GM12891 (cell line): ENCODE measurements at regions not wholly inside any gene's neighbourhood (a gene's known extent, or its start where the extent isn't known, plus 50 kb on each side); places are given as distances from the start of the nearest gene placed in this dataset.

ENCODE experiments used
- DNase-seq: peaks from one replicate; pipeline ENCODE4 v3.0.0; 2011; ENCODE audit warnings: low spot score; ENCODE audit not compliant: insufficient read length
- FAIRE-seq: peaks from 2 replicates; lab custom pipeline; 2011; peaks lifted over from hg19 to GRCh38; lab: Jason Lieb, UNC
- PAX5 ChIP-seq: IDR thresholded peaks from 2 replicates; pipeline ENCODE4 v1.6.1; 2011; ENCODE audit warnings: low read length, moderate library complexity, mild to moderate bottlenecking; ENCODE audit not compliant: insufficient read depth, severe bottlenecking
- POLR2A ChIP-seq: IDR thresholded peaks from 2 replicates; pipeline ENCODE4 v1.6.1; 2011; ENCODE audit warnings: low read depth, low read length, control low read depth
- POLR2AphosphoS5 ChIP-seq: IDR thresholded peaks from 2 replicates; pipeline ENCODE4 v1.6.1; 2011; ENCODE audit warnings: low read depth, low read length, control low read depth
- POU2F2 ChIP-seq: IDR thresholded peaks from 2 replicates; pipeline ENCODE4 v1.6.1; 2011; ENCODE audit warnings: low read depth, mild to moderate bottlenecking, control low read depth, low read length, moderate library complexity
- SPI1 ChIP-seq: IDR thresholded peaks from 2 replicates; pipeline ENCODE4 v1.6.1; 2011; ENCODE audit warnings: low read depth, low read length, control low read depth
- TAF1 ChIP-seq: IDR thresholded peaks from 2 replicates; pipeline ENCODE4 v1.6.1; 2011; ENCODE audit warnings: low read depth, low read length, control low read depth

DNA sequence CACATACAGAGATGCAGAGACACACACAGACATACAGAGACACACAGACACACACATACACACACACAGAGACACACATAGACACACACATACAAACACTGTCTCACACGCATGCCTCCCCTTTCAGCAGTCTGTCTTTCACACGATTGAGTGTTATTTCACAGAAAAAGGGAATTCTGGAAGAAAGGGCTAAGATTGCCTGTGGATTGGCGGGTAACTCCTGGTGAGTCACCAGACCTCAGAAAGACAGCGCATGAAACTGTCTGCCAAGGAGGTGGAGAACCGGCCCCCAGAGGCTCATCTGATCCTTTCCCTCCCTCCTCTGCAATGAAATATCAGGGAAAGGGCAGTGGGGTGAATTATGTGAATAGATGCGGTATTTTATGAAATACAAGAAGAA is 127.2 kb upstream of the GSC start:
- no peak for TF ChIP-seq POLR2AphosphoS5
- no peak for TF ChIP-seq POU2F2
- TF ChIP-seq SPI1, result no peak
- TF ChIP-seq TAF1, result no peak
- TF ChIP-seq POLR2A, result no peak
- TF ChIP-seq PAX5, result no peak
- FAIRE-seq, result no peak
- no peak for DNase-seq

DNA sequence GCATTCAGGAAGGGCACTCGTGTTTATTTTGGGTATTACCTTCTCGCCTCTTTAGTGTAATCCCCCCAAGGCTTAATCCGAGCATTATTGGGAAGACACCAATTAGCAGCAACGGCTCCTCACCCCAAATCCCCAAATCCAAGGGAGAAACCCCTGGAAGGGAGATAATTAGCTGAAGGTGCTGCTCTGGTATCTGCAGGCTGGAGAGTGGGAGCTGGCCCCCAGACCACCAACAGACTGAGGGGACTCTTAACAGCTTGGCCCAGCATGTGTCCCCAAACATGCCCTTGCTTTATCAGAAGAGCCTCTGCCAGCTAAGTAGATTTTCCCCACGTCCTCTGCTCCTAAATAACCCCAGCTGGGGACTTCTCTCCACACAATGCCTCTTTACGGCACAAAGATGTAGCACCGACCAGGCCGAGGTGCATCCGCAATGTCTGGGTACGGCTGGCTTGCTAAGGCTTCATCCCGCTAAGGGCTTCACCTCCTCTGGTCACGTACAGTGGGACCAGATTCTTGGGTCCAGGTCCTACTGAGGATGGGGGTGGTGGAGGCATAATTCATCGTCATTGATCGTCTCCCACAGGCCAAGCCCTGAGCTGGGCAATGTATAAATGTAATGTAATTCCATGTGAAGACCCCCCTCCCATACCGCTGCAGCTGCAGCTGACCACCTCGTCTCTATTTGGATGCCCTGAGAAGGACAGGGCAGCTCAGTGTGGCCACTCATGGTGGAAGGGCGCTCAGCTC is 123.7 kb upstream of the GSC start:
- TF ChIP-seq POLR2A (no peak), SPI1 (no peak), POU2F2 (no peak), TAF1 (no peak)
- FAIRE-seq, result no peak
- no peak for DNase-seq

DNA sequence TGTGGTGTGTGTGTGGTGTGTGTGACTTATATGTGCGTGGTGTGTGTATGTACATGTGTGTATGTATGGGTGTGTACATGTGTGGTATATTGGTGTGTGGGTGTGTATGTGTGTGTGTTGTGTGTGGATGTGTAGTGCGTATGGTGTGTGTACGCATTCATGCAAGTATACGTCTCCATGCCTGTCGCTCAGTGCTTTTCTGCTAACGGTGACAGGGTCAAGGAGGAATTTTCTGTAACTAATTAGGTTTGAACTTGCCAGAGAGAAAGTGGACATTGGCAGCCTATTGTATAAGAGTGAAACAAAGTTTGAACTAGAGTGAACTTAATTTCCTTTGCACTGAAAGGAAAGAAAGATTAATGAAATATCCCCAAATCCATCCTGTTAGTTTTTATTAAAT is 120.9 kb upstream of the GSC start:
- FAIRE-seq (no peak), DNase-seq (no peak)
- TF ChIP-seq POLR2A (no peak), SPI1 (no peak), POU2F2 (no peak), TAF1 (no peak), PAX5 (no peak), POLR2AphosphoS5 (no peak)

DNA sequence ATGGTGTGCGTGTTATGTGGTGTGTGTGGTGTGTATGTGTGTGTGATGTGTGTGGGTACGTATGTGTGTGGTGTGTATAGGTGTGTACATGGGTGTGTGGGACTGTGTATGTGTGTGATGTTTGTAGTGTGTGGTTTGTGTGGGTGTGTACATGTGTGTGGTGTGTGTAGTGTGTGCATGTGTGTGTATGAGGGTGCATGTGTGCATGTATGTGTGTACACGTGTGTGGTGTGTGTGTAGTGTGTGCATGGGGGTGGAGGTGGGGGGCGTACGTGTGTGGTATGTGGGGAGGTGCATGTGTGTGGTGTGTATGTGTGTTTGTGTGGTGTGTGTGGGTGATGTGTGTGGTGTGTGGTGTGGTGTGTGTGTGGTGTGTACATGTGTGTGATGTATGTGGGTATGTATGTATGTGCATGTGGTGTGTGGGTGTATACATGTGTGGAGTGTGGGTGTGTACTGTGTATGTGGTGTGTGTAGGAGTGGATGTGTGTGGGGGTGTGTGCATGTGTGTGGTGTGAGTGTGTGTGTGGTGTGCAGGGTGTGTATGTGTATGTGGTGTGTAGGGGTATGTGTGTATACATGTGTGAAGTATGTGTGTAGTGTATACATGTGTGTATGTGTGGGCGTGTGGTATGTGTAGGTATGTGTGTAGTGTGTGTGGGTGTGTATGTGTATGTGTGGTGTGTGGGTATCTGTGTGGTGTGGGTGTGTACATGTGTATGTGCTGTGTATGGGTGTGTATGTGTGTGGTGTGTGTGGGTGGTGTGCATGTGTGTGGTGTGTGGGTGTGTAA is 119.8 kb upstream of the GSC start:
- no peak for DNase-seq

DNA sequence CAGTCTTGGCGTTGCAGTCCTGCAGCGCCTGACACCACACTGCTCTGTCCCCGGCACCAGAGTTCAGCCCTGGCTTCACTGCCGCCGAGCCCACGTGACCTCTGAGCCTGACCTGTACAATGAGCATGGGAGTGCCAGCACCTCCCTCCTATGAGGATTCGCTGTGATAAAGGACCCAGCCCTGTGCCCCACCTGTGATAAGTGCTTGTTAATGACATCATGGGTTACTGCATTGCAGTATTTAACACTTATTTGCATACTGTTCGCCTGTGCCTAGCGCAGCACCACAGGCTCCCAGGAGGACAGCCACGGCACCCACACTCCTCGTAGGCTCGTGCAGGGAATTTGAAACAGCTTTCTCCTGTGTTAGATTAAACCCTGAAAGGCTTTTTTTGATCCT is 118.2 kb upstream of the GSC start:
- TF ChIP-seq POLR2A (no peak), PAX5 (no peak), TAF1 (no peak), SPI1 (no peak), POLR2AphosphoS5 (no peak), POU2F2 (no peak)
- no peak for FAIRE-seq
- no peak for DNase-seq

More for the DNA sequence above, 119.8 kb upstream of the GSC start:
- peak; percentile 93 for FAIRE-seq
- no peak for TF ChIP-seq POU2F2

DNA sequence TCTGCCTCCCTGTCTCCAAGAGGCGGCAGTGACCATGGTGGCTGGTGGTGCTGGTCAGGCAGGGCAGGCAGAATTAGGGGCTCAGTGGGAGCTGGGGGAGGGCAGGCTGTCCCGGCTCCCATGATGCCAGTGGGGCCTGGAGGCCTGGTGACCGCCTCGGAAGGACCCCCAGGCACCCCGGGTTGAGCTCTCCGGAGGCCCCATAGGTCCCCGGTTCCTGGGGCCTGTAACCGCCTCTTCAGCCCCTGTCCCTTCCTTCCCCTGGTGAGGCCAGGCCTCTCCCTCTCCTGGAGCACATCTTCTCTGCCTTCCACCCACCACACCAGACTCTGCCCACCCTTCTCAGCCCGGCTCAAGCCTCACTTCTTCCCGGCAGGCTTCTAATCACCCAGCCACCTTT is 117.7 kb upstream of the GSC start:
- TF ChIP-seq PAX5 (no peak), POU2F2 (no peak), POLR2A (no peak), POLR2AphosphoS5 (no peak), TAF1 (no peak), SPI1 (no peak)
- DNase-seq (no peak), FAIRE-seq (no peak)

DNA sequence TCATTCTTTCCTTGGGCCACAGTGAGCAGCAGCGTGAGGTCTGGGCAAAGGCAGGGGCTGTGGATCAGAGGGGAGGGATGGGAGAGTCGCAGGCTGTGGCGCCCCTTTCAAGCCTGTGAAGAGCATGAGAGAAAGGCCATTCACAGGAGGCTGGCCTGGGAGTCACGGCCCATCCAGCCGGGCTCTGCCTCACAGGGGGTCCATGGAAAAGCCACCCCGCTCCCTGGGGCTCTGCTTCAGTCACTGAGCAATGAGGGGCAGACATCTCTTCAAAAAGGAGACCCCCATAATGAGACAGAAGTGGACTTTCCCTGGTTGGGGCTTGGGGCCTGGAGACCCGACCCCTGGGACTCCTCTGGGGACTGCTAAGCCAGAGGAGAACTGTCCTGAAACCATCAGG is 117.0 kb upstream of the GSC start:
- no peak for TF ChIP-seq SPI1
- TF ChIP-seq POLR2AphosphoS5, result no peak
- DNase-seq (no peak), FAIRE-seq (no peak)

DNA sequence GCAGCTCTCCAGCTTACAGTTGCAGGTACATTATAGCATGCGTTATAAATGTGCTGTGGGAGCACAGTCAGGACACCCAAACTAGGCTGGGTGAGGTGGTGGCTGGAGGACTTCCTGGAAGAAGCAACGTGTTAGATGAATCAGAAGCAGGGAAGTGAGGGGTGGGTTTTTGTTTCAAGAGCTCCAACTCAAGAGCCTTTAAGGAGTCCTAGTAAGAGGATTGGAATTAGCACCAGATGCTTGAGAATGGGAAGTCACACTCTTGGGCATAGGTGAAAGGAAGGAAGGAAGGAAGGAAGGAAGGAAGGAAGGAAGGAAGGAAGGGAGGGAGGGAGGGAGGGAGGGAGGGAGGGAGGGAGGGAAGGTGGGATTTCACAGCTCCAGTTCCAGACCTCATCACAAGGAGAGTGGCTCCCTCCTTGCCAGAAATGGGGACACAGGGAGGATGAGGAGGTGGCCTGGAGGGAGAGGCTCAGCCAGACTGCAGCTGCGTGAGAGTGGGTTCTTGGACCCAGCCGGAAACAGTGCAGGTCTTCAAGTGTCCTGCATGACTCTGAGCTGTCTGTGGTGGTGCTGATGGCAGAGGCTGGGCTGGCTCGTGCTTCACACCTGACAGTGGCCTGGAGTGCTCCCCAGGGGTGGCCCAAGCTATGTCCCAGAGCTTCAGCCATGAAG is 115.7 kb upstream of the GSC start:
- FAIRE-seq (no peak), DNase-seq (no peak)
- no peak for TF ChIP-seq SPI1
- no peak for TF ChIP-seq POU2F2
- TF ChIP-seq TAF1, result no peak

DNA sequence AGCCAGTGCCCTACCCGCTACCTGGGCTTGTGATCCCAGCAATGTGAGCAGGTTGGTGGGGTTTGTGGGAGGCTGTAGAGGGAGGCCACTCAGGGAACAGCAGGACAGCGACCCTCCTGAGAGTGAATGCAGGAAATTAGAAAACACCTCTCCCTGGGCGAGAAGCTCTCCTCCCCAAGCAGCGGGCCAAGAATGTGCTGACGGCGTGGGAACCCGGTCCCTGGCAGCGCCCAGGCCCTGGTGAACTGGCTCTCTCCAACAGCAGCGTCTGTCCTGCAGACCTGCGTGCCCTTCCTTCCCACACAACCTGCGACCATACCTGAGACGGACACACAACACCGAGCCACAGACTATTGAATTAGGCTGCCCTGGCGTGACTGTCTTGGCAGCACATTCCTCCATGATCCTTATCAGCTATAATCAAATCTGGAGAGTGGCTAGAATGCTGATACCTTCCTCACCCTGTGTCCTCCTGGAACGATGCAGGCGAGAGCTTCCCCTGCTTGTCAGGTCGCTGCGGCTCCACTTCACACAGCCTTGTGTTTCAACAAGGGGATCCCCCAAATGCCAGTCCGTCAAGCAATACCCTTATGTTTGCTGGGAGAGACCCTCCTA is 114.8 kb upstream of the GSC start:
- no peak for TF ChIP-seq POLR2A
- no peak for TF ChIP-seq POLR2AphosphoS5
- no peak for TF ChIP-seq SPI1
- no peak for TF ChIP-seq POU2F2
- no peak for TF ChIP-seq TAF1
- no peak for TF ChIP-seq PAX5
- no peak for FAIRE-seq

DNA sequence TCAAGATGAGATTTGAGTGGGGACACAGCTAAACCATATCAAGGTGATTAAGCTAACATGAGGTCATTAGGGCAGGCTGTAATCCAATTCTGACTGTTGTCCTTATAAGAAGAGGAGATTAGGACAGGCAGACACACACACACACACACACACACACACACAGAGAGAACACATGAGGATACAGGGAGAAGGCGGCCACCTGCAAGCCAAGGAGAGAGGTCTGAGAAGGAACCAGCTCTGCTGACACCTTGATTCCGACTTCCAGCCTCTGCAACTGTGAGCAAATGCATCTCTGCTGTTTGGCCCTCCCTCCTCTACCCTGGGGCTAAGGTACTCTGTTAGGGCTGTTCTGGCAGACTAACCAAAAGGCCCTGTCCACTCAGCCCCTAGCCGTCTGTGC is 112.5 kb upstream of the GSC start:
- no peak for FAIRE-seq
- no peak for DNase-seq
- TF ChIP-seq POLR2AphosphoS5 (no peak), SPI1 (no peak), TAF1 (no peak)

More for the DNA sequence above, 114.8 kb upstream of the GSC start:
- DNase-seq, result no peak
